GM23338 (cell line): ENCODE measurements at regions not wholly inside any gene's neighbourhood (a gene's known extent, or its start where the extent isn't known, plus 50 kb on each side); places are given as distances from the start of the nearest gene placed in this dataset.

ENCODE experiments used
- ATAC-seq: fragments of 200-7000 bp; cut with Tn5 transposase; 3 replicates; pipeline ENCODE4 v1.9.1; 2020
- DNase-seq: peaks from one replicate; pipeline ENCODE4 v3.0.0-alpha.2; 2015; ENCODE audit warnings: low spot score
- H2AFZ ChIP-seq: fragments of 200-600 bp; sonication (generic); 2 replicates; pipeline ENCODE4 v1.8.0; 2016; ENCODE audit warnings: antibody characterized with exemption, mild to moderate bottlenecking, moderate library complexity
- H3F3A ChIP-seq: fragments of 200-600 bp; sonication (generic); replicated peaks from 2 replicates; pipeline ENCODE4 v1.8.0; 2017; ENCODE audit warnings: antibody characterized with exemption, mixed run types, low read depth
- H3K27ac ChIP-seq: fragments of 200-600 bp; sonication (generic); 2 replicates; pipeline ENCODE4 v1.6.1; 2016; ENCODE audit warnings: low read depth
- H3K27me3 ChIP-seq: fragments of 200-600 bp; sonication (generic); 2 replicates; pipeline ENCODE4 v1.8.0; 2016; ENCODE audit warnings: mild to moderate bottlenecking, mixed run types, moderate library complexity; ENCODE audit not compliant: insufficient read depth
- H3K36me3 ChIP-seq: fragments of 200-600 bp; sonication (generic); 2 replicates; pipeline ENCODE4 v1.8.0; 2016; ENCODE audit warnings: mild to moderate bottlenecking; ENCODE audit not compliant: insufficient read depth
- H3K4me1 ChIP-seq: fragments of 200-600 bp; sonication (generic); 2 replicates; pipeline ENCODE4 v1.8.0; 2016; ENCODE audit warnings: mild to moderate bottlenecking, moderate library complexity; ENCODE audit not compliant: insufficient read depth
- H3K4me2 ChIP-seq: fragments of 200-600 bp; sonication (generic); 2 replicates; pipeline ENCODE4 v1.7.1; 2017; ENCODE audit warnings: mixed run types
- H3K4me3 ChIP-seq: fragments of 200-600 bp; sonication (generic); 2 replicates; pipeline ENCODE4 v1.6.1; 2016; ENCODE audit warnings: mixed run types
- H3K79me2 ChIP-seq: fragments of 200-600 bp; sonication (generic); replicated peaks from 2 replicates; pipeline ENCODE4 v1.8.0; 2017; ENCODE audit warnings: mild to moderate bottlenecking; ENCODE audit not compliant: insufficient read depth
- H3K9me2 ChIP-seq: fragments of 200-600 bp; sonication (generic); 2 replicates; pipeline ENCODE4 v1.8.0; 2017; ENCODE audit not compliant: insufficient read depth
- H4K20me1 ChIP-seq: fragments of 200-600 bp; sonication (generic); replicated peaks from 2 replicates; pipeline ENCODE4 v1.8.0; 2017; ENCODE audit warnings: mild to moderate bottlenecking; ENCODE audit not compliant: insufficient read depth
- H3K27ac Mint-ChIP-seq: 2 replicates; pipeline ENCODE4 v1.8.0; 2020; ENCODE audit warnings: inconsistent platforms, mild to moderate bottlenecking, moderate library complexity, mixed read lengths
- H3K27me3 Mint-ChIP-seq: 3 replicates; pipeline ENCODE4 v1.8.0; 2022; ENCODE audit warnings: low read depth, mild to moderate bottlenecking, moderate library complexity, mixed read lengths, inconsistent platforms; ENCODE audit not compliant: insufficient read depth, poor library complexity
- H3K36me3 Mint-ChIP-seq: 3 replicates; pipeline ENCODE4 v1.8.0; 2021; ENCODE audit warnings: low read depth, mild to moderate bottlenecking, inconsistent platforms, moderate library complexity, mixed read lengths
- H3K4me1 Mint-ChIP-seq: 3 replicates; pipeline ENCODE4 v1.8.0; 2020; ENCODE audit warnings: mild to moderate bottlenecking, inconsistent platforms, mixed read lengths
- H3K4me3 Mint-ChIP-seq: 3 replicates; pipeline ENCODE4 v1.8.0; 2021; ENCODE audit warnings: moderate library complexity, mild to moderate bottlenecking, inconsistent platforms, mixed read lengths
- H3K9me3 Mint-ChIP-seq: 3 replicates; pipeline ENCODE4 v1.8.0; 2020; ENCODE audit warnings: moderate library complexity, mild to moderate bottlenecking, inconsistent platforms, mixed read lengths
- CREB1 ChIP-seq: fragments of 250-450 bp; sonication (Bioruptor Pico); IDR thresholded peaks from 2 replicates; pipeline ENCODE4 v1.5.0; 2020; ENCODE audit warnings: low read depth, mild to moderate bottlenecking, moderate library complexity
- EZH2phosphoT487 ChIP-seq: fragments of 200-600 bp; sonication (generic); IDR thresholded peaks from one replicate; pipeline ENCODE4 v1.8.1; 2018; ENCODE audit warnings: antibody characterized with exemption; ENCODE audit not compliant: unreplicated experiment
- STAT1 ChIP-seq: IDR thresholded peaks from one replicate; pipeline ENCODE4 v1.6.1; 2016; ENCODE audit warnings: antibody characterized with exemption; ENCODE audit not compliant: unreplicated experiment
- ZNF114 ChIP-seq: fragments of 250-450 bp; sonication (Bioruptor Pico); IDR thresholded peaks from 2 replicates; pipeline ENCODE4 v1.5.0; 2020; ENCODE audit warnings: mild to moderate bottlenecking, moderate library complexity
- ZNF331 ChIP-seq: fragments of 250-450 bp; sonication (Bioruptor Pico); IDR thresholded peaks from 2 replicates; pipeline ENCODE4 v1.5.0; 2020; ENCODE audit warnings: low read depth, mild to moderate bottlenecking, moderate library complexity
- TF ChIP-seq, protein P1 (sequence below), 2 experiments: fragments of 200-600 bp in 1 of 2; sonication (generic) in 1 of 2; conservative IDR thresholded peaks; 2 replicates each; pipeline versions ENCODE4 v1.5.1 to v1.6.1; 2016 to 2017; ENCODE audit warnings: antibody characterized with exemption in 2 of 2, low read depth in 2 of 2, mild to moderate bottlenecking in 2 of 2, moderate library complexity in 1 of 2
- TF ChIP-seq, protein P2 (sequence below): IDR thresholded peaks from one replicate; pipeline ENCODE4 v1.6.1; 2018; ENCODE audit warnings: antibody characterized with exemption; ENCODE audit not compliant: unreplicated experiment
- TF ChIP-seq, protein P3 (sequence below): fragments of 250-450 bp; sonication (Bioruptor Pico); IDR thresholded peaks from 2 replicates; pipeline ENCODE4 v1.5.0; 2020; ENCODE audit warnings: mild to moderate bottlenecking, moderate library complexity

DNA sequence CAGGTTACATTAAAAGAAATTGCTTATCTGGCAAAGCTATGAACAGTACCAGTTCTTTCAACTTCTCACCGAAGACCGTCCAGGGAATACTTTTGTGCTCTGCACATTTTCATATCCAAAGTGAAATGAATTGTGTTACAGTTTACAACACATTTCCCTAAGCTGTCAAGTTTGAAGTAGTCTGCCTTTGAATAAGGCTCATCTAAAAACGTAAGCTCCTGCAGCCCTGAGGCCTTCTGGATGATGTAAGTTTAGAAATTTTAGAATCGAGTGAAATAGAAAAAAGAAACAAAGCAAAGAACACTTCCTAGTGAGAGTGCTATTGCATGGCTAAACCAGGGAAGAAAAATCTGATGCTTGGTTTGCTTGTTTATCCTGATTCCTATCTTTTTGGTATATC is 653.8 kb downstream of the MMUT start:
- DNase-seq, result no peak
- Mint-ChIP-seq H3K4me3 (no peak overlapping the region), H3K4me1 (peaks cover 2% of the 10 kb centered on the region; the same call in 2 of the 3 replicates), H3K36me3 (no peaks in the 10 kb centered on the region), H3K9me3 (no peaks in the 10 kb centered on the region), H3K27ac (no peak overlapping the region), H3K27me3 (no peaks in the 10 kb centered on the region)
- Histone ChIP-seq H3K36me3 (no peaks in the 10 kb centered on the region), H3K4me2 (no peak overlapping the region), H4K20me1 (no peaks in the 10 kb centered on the region), H3K4me3 (no peak overlapping the region), H3F3A (no peaks in the 10 kb centered on the region), H3K27me3 (no peaks in the 10 kb centered on the region), H3K4me1 (no peaks in the 10 kb centered on the region), H2AFZ (peak overlapping the region; percentile 80), H3K79me2 (no peaks in the 10 kb centered on the region), H3K9me2 (no peaks in the 10 kb centered on the region), H3K27ac (no peak overlapping the region)
- TF ChIP-seq ZNF114 (no peak), STAT1 (no peak), EZH2phosphoT487 (no peak), ZNF331 (CRISPR knock-in tag) (no peak), CREB1 (no peak)
- TF ChIP-seq, protein P1, sequence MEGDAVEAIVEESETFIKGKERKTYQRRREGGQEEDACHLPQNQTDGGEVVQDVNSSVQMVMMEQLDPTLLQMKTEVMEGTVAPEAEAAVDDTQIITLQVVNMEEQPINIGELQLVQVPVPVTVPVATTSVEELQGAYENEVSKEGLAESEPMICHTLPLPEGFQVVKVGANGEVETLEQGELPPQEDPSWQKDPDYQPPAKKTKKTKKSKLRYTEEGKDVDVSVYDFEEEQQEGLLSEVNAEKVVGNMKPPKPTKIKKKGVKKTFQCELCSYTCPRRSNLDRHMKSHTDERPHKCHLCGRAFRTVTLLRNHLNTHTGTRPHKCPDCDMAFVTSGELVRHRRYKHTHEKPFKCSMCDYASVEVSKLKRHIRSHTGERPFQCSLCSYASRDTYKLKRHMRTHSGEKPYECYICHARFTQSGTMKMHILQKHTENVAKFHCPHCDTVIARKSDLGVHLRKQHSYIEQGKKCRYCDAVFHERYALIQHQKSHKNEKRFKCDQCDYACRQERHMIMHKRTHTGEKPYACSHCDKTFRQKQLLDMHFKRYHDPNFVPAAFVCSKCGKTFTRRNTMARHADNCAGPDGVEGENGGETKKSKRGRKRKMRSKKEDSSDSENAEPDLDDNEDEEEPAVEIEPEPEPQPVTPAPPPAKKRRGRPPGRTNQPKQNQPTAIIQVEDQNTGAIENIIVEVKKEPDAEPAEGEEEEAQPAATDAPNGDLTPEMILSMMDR (conservative IDR thresholded peaks at IDR 0.05; ENCODE audit: low read depth in 2 of 2), result no peak
- TF ChIP-seq, protein P2, sequence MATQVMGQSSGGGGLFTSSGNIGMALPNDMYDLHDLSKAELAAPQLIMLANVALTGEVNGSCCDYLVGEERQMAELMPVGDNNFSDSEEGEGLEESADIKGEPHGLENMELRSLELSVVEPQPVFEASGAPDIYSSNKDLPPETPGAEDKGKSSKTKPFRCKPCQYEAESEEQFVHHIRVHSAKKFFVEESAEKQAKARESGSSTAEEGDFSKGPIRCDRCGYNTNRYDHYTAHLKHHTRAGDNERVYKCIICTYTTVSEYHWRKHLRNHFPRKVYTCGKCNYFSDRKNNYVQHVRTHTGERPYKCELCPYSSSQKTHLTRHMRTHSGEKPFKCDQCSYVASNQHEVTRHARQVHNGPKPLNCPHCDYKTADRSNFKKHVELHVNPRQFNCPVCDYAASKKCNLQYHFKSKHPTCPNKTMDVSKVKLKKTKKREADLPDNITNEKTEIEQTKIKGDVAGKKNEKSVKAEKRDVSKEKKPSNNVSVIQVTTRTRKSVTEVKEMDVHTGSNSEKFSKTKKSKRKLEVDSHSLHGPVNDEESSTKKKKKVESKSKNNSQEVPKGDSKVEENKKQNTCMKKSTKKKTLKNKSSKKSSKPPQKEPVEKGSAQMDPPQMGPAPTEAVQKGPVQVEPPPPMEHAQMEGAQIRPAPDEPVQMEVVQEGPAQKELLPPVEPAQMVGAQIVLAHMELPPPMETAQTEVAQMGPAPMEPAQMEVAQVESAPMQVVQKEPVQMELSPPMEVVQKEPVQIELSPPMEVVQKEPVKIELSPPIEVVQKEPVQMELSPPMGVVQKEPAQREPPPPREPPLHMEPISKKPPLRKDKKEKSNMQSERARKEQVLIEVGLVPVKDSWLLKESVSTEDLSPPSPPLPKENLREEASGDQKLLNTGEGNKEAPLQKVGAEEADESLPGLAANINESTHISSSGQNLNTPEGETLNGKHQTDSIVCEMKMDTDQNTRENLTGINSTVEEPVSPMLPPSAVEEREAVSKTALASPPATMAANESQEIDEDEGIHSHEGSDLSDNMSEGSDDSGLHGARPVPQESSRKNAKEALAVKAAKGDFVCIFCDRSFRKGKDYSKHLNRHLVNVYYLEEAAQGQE, result no peak
- TF ChIP-seq, protein P3, sequence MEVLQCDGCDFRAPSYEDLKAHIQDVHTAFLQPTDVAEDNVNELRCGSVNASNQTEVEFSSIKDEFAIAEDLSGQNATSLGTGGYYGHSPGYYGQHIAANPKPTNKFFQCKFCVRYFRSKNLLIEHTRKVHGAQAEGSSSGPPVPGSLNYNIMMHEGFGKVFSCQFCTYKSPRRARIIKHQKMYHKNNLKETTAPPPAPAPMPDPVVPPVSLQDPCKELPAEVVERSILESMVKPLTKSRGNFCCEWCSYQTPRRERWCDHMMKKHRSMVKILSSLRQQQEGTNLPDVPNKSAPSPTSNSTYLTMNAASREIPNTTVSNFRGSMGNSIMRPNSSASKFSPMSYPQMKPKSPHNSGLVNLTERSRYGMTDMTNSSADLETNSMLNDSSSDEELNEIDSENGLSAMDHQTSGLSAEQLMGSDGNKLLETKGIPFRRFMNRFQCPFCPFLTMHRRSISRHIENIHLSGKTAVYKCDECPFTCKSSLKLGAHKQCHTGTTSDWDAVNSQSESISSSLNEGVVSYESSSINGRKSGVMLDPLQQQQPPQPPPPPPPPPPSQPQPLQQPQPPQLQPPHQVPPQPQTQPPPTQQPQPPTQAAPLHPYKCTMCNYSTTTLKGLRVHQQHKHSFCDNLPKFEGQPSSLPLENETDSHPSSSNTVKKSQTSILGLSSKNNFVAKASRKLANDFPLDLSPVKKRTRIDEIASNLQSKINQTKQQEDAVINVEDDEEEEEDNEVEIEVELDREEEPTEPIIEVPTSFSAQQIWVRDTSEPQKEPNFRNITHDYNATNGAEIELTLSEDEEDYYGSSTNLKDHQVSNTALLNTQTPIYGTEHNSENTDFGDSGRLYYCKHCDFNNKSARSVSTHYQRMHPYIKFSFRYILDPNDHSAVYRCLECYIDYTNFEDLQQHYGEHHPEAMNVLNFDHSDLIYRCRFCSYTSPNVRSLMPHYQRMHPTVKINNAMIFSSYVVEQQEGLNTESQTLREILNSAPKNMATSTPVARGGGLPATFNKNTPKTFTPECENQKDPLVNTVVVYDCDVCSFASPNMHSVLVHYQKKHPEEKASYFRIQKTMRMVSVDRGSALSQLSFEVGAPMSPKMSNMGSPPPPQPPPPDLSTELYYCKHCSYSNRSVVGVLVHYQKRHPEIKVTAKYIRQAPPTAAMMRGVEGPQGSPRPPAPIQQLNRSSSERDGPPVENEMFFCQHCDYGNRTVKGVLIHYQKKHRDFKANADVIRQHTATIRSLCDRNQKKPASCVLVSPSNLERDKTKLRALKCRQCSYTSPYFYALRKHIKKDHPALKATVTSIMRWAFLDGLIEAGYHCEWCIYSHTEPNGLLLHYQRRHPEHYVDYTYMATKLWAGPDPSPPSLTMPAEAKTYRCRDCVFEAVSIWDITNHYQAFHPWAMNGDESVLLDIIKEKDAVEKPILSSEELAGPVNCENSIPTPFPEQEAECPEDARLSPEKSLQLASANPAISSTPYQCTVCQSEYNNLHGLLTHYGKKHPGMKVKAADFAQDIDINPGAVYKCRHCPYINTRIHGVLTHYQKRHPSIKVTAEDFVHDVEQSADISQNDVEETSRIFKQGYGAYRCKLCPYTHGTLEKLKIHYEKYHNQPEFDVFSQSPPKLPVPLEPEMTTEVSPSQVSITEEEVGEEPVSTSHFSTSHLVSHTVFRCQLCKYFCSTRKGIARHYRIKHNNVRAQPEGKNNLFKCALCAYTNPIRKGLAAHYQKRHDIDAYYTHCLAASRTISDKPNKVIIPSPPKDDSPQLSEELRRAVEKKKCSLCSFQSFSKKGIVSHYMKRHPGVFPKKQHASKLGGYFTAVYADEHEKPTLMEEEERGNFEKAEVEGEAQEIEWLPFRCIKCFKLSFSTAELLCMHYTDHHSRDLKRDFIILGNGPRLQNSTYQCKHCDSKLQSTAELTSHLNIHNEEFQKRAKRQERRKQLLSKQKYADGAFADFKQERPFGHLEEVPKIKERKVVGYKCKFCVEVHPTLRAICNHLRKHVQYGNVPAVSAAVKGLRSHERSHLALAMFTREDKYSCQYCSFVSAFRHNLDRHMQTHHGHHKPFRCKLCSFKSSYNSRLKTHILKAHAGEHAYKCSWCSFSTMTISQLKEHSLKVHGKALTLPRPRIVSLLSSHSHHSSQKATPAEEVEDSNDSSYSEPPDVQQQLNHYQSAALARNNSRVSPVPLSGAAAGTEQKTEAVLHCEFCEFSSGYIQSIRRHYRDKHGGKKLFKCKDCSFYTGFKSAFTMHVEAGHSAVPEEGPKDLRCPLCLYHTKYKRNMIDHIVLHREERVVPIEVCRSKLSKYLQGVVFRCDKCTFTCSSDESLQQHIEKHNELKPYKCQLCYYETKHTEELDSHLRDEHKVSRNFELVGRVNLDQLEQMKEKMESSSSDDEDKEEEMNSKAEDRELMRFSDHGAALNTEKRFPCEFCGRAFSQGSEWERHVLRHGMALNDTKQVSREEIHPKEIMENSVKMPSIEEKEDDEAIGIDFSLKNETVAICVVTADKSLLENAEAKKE, result no peak
- no peak for ATAC-seq
